HG02973 (cell line): ENCODE measurements at regions not wholly inside any gene's neighbourhood (a gene's known extent, or its start where the extent isn't known, plus 50 kb on each side); places are given as distances from the start of the nearest gene placed in this dataset.

Experiments
- ATAC-seq: cut with Tn5 transposase; IDR thresholded peaks from one replicate; pipeline ENCODE4 v1.9.1; 2021; ENCODE audit warnings: moderate library complexity; ENCODE audit not compliant: unreplicated experiment

DNA sequence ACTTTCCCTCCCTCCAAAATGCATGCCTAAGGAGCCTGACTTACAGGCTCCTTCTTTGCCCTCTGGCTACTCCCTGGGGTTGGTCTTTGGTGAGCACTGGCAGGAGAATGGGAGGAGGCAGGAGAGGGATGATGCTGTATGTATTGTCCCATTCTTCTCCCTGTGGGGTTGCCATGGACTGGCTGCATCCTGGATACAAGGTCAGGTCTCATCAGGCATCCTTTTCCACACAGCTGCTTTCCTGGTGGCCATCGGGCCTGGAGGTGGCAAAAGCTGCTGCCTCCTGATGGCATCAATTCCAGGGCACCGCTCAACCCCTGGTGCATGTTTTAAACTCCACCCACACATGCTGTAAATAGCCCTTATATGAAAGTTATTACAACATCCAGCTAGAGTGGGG is 257.2 kb downstream of the ETS1 start:
- no peak for ATAC-seq

DNA sequence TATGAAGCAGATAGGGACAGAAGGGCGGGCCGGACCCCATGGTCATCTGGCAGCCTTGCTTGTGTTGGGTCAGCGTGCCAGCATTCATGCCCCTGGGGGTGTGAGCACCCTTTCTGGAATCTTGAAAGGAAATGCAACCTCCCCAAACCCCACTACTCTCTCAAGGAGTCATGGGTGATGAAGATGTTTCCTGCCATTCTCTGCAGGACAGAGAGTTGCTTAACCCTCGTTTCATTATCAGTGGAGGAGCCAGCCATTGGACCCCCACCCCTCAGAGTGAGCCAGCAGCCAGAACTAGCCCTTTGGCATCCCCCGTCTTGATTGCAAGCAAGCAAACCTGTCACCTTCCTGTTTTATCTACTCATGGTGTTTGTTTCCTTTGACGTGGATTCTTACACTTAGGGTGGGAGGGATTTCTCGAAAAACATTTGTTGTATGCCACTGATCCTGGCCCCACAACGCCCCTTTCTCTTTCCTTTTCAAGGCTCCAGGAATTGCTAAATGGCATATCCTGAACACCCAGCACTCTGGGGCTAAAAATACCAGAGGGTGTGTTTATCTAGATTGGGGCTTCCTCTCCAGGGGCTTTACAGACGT is 258.3 kb downstream of the ETS1 start:
- ATAC-seq: no peak

DNA sequence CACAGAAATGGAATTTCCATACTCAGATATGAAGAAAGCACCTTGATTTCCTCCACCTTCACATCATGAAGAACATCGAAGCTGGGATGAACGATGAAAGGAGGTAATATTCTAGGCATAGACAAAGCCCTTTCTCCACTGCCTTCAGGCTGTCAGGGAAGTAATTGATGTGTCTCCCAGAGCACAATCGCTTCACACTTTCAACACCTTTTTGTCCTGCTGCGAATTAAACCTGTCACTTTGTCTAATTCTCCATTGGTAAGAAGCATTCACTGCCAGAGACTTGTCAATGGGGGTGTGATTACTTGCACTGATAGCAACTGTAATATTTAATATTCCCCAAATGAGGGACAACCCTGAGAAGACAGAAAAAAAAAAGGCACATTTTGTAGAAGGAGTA is 260.1 kb downstream of the ETS1 start:
- no peak for ATAC-seq

DNA sequence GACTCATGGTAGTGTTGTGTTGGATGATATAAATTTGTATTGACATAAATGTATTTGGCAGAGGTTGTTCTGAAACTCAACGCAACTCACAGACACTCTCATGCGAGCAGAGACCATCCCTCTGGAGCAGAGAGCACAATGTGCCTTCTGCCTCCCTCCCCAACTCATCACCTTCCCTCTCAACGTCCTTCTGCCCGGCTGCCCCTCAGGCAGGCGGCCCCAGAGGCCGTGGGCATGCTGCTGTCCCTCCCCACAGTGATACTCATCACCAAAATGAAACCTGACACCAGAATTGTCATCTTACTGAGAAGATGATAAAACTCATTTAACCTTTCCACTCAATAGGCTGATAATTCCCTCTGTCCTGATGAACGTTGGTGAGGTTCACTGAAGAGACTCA is 260.6 kb downstream of the ETS1 start:
- no peak for ATAC-seq

DNA sequence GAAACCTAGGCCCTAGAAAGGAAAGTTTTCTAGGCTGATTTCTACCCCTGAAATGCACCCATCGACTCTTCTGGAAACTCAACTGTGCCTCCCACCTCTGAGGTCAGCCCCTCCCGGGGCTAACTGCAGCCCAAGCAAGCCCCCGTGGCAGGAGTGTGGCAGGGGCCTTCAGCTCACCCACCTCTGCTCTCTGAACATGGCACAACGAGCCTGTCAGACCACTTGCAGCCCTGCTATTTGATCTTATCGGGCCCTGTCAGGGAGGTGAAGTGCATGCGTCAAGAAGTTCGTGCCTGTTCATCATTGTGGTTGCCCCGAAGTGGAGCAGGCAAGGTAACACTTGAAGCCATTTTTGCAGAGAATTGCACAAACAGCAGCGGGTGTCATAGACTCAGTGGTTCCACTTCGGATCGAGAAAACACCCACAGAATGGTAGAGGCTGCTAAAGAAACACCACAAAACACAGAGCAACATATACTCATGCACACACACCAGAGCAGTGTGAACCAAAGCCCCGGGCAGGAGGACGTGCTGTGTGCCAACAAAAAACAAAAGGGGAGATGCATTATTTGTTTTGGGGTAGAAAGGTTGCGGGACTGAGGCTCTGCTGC is 262.7 kb downstream of the ETS1 start:
- ATAC-seq: no peak

DNA sequence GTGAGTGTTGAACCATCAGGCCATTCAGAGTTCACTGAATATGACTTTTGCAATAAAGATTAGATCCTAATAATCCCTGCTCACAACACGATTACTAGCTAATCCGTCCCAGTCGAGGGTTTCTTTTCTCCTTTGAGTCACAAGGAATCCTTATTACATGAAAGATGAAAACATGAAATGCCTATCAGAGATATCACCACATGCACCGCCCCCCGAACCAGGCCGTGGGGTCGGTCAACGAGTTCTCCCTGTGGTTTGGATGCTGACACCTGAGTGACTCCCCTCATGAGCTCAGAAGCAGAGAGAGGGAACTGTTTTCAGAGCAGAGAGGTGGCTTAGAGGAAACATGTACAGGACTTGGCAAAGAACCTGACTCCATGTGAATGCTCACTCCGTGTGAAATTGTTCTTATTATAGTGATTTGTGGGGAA is 263.3 kb downstream of the ETS1 start:
- no peak for ATAC-seq

DNA sequence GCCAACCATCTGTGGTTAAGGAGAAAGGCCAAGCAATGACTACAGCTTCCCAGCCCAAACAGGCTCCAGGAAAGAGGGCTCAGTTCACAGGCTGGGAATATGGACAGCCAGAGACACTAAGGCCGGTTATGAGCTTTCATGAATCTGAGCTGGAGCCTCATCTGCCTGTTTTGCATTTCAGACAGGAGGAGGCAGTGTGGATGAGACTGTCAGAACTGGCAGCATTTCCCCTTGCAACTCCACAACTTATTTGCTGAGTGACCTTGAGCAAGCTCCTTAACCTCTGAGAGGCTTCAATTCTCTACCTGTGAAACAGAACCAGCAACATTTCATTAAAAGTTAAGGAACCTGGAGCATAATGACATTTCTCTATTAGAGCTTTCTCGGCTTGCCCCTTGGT is 264.0 kb downstream of the ETS1 start:
- no peak for ATAC-seq

DNA sequence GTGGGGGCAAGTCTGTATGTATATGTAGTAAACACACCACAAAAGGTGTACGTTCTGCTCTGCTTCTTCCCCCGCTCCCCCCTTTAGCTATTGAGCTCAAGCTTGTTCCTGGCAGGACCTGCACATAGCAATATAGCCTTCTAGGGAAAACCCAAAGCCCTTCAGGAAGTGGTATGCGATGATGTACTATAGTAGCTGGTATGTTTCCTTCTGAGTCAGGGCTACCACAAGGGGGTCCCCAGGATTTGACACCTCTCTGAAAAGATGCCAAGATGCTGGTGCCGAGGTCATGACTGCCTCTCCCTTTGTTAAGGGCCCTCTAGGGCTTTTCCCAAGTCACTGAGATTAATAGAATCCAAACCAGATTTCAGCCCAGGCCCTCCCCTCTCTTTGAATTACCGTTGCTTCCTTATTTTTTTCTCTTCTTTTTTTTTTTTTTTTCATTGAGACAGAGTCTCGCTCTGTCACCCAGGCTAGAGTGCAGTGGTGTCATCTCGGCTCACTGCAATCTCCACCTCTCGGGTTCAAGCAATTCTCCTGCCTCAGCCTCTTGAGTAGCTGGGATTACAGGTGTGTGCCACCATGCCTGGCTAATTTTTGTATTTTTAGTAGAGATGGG is 268.4 kb downstream of the ETS1 start:
- ATAC-seq: peak; percentile 90

DNA sequence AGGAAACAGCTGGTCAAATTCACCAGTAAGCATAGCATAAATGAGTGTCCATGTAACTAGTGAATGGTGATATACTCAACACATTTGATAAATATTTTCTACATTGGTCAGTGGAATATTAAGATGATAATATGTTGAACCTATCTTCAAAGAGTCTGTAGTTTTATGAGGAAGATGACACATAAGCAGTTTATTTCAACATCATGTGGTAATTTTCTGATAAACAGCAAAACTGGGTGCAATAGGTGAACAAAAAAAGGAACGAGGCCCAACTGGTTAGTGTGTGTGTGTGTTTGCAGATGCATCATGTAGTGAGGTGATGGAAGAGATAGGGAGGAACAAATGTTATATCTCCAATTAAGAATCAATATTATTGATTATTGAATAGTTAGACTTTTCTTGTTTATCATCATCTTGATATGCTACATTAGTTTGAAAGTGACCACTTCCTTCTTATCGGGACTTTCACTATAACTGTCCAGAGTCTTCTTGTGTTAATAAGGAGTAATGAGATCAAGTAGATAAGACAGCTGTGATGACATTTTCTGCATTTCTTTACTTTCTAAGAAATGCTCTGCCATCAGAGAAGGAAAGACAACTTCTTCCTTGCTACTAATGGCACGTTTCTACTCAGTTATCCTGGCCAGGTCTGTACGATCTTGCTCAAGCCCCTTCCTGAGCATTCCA is 270.7 kb downstream of the ETS1 start:
- ATAC-seq: no peak

DNA sequence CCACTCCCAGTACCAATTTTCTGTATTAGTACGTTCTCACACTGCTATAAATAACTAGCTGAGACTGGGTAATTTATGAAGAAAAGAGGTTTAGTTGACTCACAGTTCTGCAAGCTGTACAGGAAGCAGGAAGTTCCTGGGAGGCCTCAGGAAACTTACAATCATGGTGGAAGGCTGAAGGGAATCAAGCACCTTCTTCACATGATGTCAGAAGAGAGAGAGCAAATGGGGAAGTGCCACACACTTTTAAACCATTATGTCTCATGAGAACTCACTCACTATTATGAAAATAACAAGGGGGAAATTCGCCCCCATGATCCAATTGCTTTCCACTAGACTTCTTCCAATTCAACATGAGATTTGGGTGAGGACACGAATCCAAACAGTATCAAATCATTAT is 271.4 kb downstream of the ETS1 start:
- no peak for ATAC-seq

DNA sequence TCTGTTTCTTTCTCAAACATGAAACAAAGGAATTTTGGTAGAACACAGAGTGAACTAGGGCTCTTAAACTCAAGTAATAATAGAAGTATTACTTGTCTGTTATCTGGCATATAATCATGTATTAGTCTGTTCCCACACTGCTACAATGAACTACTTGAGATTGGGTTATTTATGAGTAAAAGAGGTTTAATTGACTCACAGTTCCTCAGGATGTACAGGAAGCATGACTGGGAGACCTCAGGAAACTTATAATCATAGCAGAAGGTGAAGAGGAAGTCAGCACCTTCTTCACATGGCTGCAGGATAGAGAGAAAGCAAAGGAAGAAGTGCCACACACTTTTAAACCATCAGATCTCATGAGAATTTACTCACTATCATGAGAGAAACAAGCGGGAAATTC is 273.4 kb downstream of the ETS1 start:
- ATAC-seq: no peak

DNA sequence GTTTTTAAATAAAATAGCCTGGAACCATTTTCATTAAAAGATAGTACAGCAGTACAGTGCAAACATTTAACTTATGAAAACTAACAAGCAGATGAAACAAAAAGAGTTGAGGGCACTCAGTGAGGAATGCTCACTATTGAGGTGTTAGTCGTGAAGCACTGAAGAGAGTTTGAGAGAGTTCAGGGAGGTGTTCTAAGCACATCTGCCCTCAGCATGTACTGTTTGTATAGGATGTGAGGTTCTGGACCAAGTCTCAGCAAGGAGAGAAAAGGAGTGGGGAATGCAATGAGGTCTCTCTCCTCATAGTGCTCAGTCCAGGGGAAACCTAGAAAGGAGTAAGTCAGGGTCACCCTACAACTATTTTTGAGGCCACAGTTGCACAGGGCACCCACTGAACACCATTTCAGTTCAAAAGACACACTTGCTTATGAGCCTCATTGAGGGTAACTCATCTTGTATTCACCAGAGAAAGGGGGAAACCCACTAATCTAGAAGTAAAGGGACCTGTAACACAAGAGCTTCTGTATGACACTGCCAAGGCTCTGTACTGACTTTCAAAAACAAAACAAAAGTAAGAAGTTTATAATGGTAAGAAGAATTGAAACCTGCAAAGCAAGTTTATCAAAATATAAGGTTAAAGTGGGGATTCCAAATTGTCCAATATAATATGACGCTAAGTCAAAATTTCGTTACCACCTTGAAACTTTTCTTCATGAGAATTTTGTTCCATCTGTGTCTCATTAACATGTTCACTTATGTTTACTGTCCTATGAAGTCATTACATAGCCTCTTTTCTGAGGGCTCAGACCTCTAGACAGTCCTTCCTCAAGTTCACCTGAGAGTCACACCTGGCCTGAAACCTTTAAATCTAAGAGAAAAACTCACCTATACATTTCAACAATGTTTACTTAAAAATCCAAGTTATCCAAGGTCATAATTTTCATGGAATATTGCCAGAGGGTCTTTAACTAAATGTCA is 275.3 kb downstream of the ETS1 start:
- ATAC-seq: peak; percentile 49

DNA sequence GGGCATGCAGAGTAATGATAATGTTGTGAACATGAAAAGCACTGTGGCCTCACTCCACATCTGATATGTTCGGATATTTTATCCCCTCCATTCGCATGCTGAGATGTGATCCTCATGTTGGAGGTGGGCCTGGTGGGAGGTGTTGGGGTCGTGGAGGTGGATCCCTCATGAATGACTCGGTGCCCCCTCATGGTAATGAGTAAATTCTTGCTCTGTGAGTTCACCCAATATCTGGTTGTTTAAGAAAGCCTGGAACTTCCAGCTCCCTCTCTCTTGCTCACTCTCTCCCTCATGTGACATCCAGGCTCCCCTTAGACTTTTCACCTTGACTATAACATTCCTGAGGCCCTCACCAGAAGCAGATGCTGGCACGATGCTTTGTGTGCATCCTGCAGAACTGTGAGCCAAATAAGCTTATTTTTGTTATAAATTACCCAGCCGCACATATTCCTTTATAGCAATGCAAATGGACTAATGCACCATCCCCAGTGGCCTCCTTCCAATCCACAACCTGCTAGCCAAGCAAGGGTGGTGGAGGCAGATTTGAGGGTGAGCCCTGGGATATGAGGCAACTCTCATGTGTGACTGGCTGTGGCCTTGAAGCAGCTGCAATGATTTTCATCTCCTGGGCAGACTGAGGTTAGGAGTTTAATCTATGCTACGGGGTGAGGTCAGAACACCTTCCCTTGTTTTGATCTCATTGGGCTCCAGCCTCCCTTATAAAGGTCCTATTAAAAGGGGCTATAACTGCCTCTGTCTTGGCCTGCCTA is 276.5 kb downstream of the ETS1 start:
- no peak for ATAC-seq

DNA sequence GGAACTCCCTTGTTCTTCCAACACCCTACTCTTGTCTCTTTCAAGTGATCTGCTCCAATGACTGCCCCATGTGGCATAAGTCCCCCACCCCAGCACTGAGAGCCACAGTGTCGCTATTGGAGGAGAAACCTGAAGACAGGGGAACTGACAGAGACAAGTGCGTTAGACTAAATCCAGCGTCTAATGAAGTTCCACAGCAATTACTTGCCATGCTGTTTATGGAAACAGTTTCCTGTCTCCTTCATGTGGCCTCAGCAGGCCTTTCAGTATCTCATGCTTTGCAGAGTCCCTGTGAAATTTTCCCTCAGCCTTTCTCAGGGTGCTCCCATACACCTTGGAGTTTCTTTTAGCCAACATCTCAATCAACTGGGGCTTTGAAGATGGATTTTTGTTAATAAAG is 277.4 kb downstream of the ETS1 start:
- no peak for ATAC-seq

DNA sequence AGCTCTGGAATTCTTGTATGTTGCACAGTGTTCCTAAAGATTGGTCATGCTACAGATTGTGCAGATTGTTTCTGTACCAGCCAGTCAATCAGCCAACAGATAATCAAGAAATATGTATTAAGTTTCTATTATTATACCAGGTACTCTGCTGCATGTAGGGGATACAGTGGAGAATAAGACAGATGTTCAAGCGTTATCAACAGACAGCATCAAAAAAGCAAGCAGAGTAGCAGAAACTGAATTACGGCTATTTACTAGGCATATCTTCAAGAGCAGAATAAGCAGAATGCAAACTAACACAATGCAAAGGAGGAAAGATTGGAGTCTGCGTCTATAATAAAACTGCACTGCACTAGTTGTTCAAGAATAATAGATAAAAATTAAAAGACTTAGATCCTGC is 278.6 kb downstream of the ETS1 start:
- ATAC-seq: no peak

DNA sequence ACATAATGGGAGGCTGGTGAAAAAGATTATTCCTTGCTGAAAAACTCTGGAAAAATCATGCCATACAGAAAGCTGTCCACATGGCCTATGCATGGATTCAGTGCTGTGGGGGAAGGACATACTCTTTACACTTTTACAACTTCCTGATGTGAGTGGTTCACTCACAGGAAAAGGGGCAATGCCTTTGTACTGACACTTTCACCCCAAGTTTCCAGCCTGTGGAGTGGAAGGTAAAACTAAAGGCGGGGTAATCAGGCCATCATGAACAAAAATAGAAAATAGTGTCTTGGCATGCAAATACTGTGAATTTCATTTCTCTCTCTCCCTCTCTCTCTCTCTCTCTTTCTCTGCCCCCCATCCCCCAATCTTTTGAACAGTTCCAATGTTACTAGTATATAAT is 281.8 kb downstream of the ETS1 start:
- no peak for ATAC-seq

DNA sequence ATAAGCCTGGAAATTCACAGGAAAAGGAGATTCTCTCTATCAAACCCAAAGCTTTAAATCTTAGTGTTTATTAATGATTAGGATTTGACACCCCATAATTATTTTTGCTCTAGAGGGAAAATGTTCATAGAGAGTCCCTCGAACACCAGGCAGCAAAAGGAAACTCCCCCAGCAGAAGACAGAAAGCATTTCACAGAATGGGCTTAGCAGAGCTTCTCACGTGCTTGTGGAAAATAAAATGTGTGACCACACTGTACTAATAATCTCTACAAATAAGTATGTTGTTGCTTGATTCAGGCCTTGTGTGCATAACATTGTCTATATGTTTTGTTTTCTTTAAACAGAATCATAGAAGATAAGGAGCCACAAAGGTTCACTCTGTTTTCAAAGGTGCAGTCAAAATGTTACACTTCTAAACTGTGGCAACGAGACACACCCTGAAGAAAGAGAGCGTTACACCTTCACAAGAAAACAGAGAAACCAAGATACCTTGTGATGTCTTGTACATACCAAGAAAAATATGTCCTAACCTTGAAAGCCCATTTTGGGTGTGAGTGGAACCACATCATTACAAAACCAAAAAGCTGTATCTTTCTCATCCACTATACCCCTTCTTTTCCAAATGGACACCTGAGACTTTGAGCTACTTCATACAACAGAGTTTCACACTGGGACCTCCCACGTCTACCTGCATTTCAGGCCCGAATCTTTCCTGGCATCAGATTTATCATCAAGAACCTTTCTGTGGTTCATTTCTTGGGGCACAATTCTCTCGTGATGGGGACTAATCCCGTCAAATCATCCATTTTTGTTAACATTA is 282.5 kb downstream of the ETS1 start:
- ATAC-seq: no peak

DNA sequence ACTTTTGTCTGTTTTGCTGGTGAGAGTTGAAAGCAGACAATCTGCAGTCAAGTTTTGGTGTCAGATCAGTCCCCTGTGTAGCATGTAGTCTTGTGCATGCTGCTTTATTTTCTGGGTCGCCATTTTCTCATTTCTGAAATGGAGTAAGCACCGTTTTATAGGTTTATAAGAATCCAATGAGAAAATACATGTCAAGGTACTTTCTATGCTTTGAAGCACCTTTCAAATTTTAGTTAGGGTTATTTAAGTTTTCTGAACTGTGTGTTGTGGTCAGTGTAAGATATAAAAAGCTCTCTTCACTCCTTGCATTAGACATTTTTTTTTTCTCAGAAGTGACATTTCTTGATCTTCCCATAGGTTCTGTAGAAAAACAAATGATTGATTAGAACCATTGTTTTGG is 283.2 kb downstream of the ETS1 start:
- no peak for ATAC-seq

DNA sequence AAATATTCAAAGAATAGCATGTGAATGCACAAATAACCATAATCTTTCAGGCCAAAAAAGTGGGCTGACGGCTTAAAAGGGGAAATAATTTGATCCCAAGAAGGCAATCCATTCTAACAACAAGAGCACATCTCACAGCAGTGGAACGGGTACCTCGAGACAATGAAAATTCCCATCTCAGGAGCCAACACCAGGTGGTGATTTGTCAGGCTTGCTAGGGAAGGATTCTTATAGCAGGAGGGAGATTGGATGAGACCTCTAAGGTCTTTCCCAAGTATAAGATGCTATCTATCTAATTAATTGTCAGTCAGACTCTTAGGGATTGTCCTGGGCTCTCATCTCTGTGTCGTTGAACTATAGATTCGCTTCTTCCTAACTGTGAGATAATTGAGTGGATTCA is 284.0 kb downstream of the ETS1 start:
- ATAC-seq: no peak
